Suprapubic skin (tissue), 4 donors: ENCODE measurements at regions not wholly inside any gene's neighbourhood (a gene's known extent, or its start where the extent isn't known, plus 50 kb on each side); places are given as distances from the start of the nearest gene placed in this dataset.

ENCODE experiments used
- EP300 ChIP-seq: sonication (generic); formaldehyde crosslinking; IDR thresholded peaks from one replicate; pipeline ENCODE4 v1.6.1; 2017; ENCODE audit warnings: antibody characterized with exemption
- POLR2A ChIP-seq, 2 donors: fragments of 450-650 bp; IDR thresholded peaks; one replicate each; pipeline ENCODE4 v1.6.1; 2017; ENCODE audit warnings: antibody characterized with exemption in 2 of 2, mild to moderate bottlenecking in 2 of 2, moderate library complexity in 2 of 2
- POLR2AphosphoS5 ChIP-seq, 3 donors: sonication (generic); formaldehyde crosslinking; IDR thresholded peaks; one replicate each; pipeline ENCODE4 v1.6.1; 2017; ENCODE audit warnings: antibody characterized with exemption in 3 of 3
- TF ChIP-seq, protein P1 (sequence below), 2 donors: fragments of 200-600 bp in 1 of 2; fragments of 450-650 bp in 1 of 2; sonication (generic) in 1 of 2; IDR thresholded peaks; one replicate each; pipeline ENCODE4 v1.5.1; 2016 to 2019; ENCODE audit warnings: antibody characterized with exemption in 2 of 2, mild to moderate bottlenecking in 1 of 2, moderate library complexity in 1 of 2

DNA sequence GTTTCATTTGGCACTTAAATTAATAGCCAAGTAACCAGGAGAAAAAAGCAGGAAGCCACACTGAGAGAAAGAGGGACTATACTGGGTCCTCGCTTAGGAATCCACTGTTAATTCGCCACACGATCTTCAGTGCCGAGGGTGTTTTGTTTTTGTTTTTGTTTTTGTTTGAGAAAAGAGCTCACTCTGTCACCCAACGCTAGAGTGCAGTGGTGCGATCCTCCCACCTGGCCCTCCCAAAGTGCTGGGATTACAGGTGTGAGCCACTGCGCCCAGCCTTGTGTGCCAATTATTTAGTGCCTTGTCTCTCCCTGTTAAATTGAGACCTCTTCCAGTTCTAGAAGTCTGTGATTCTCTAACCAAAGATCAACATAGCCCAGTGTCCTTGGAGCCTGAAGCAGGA, 53.8 kb upstream of the TPM1 start:
- TF ChIP-seq, protein P1, sequence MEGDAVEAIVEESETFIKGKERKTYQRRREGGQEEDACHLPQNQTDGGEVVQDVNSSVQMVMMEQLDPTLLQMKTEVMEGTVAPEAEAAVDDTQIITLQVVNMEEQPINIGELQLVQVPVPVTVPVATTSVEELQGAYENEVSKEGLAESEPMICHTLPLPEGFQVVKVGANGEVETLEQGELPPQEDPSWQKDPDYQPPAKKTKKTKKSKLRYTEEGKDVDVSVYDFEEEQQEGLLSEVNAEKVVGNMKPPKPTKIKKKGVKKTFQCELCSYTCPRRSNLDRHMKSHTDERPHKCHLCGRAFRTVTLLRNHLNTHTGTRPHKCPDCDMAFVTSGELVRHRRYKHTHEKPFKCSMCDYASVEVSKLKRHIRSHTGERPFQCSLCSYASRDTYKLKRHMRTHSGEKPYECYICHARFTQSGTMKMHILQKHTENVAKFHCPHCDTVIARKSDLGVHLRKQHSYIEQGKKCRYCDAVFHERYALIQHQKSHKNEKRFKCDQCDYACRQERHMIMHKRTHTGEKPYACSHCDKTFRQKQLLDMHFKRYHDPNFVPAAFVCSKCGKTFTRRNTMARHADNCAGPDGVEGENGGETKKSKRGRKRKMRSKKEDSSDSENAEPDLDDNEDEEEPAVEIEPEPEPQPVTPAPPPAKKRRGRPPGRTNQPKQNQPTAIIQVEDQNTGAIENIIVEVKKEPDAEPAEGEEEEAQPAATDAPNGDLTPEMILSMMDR (IDR thresholded peaks at IDR 0.05) = no peak
- no peak for TF ChIP-seq POLR2A (IDR thresholded peaks at IDR 0.05)
- no peak for TF ChIP-seq POLR2AphosphoS5 (IDR thresholded peaks at IDR 0.05)
- TF ChIP-seq EP300 = no peak
